SK-N-SH treated with all-trans-retinoic acid at 6 μM for 48 hours (cell line): ENCODE measurements at regions not wholly inside any gene's neighbourhood (a gene's known extent, or its start where the extent isn't known, plus 50 kb on each side); places are given as distances from the start of the nearest gene placed in this dataset.

Source experiments
- ATAC-seq: fragments of 200-7000 bp; cut with Tn5 transposase; 3 replicates; pipeline ENCODE4 v1.9.1; 2020; ENCODE audit warnings: mild to moderate bottlenecking, moderate library complexity
- BACH2 ChIP-seq: fragments of 250-450 bp; sonication (Bioruptor Pico); IDR thresholded peaks from 2 replicates; pipeline ENCODE4 v1.9.0; 2021; ENCODE audit warnings: mild to moderate bottlenecking, borderline replicate concordance
- CREB5 ChIP-seq: fragments of 250-450 bp; sonication (Bioruptor Pico); IDR thresholded peaks from 2 replicates; pipeline ENCODE4 v1.5.1; 2020; ENCODE audit warnings: low read depth, mild to moderate bottlenecking, moderate library complexity
- CSDC2 ChIP-seq: fragments of 250-450 bp; sonication (Bioruptor Pico); IDR thresholded peaks from 2 replicates; pipeline ENCODE4 v1.5.0; 2020; ENCODE audit warnings: mild to moderate bottlenecking, moderate library complexity
- ESRRG ChIP-seq: fragments of 250-450 bp; sonication (Bioruptor Pico); IDR thresholded peaks from 2 replicates; pipeline ENCODE4 v1.6.1; 2021; ENCODE audit warnings: mild to moderate bottlenecking
- OSR1 ChIP-seq: fragments of 250-450 bp; sonication (Bioruptor Pico); IDR thresholded peaks from 2 replicates; pipeline ENCODE4 v1.8.0; 2022; ENCODE audit warnings: moderate library complexity, mild to moderate bottlenecking, inconsistent platforms
- PATZ1 ChIP-seq: fragments of 250-450 bp; sonication (Bioruptor Pico); IDR thresholded peaks from 2 replicates; pipeline ENCODE4 v1.8.0; 2020; ENCODE audit warnings: mild to moderate bottlenecking, moderate library complexity, borderline replicate concordance
- POU6F1 ChIP-seq: fragments of 250-450 bp; sonication (Bioruptor Pico); IDR thresholded peaks from 2 replicates; pipeline ENCODE4 v1.8.0; 2021; ENCODE audit warnings: low read depth, mild to moderate bottlenecking, moderate library complexity, borderline replicate concordance
- PPARA ChIP-seq: fragments of 250-450 bp; sonication (Bioruptor Pico); IDR thresholded peaks from 2 replicates; pipeline ENCODE4 v1.5.0; 2020; ENCODE audit warnings: mild to moderate bottlenecking, borderline replicate concordance
- SNAI2 ChIP-seq: fragments of 250-450 bp; sonication (Bioruptor Pico); IDR thresholded peaks from 2 replicates; pipeline ENCODE4 v1.5.0; 2020; ENCODE audit warnings: mild to moderate bottlenecking, moderate library complexity
- TCF4 ChIP-seq: fragments of 250-450 bp; sonication (Bioruptor Pico); IDR thresholded peaks from 2 replicates; pipeline ENCODE4 v1.8.0; 2021; ENCODE audit warnings: mild to moderate bottlenecking, moderate library complexity, borderline replicate concordance
- TOX ChIP-seq: fragments of 250-450 bp; sonication (Bioruptor Pico); IDR thresholded peaks from 2 replicates; pipeline ENCODE4 v1.8.0; 2021; ENCODE audit warnings: mild to moderate bottlenecking, moderate library complexity, borderline replicate concordance
- TSHZ2 ChIP-seq: fragments of 250-450 bp; sonication (Bioruptor Pico); IDR thresholded peaks from 2 replicates; pipeline ENCODE4 v1.5.0; 2020; ENCODE audit warnings: mild to moderate bottlenecking, moderate library complexity
- ZC3H10 ChIP-seq: fragments of 250-450 bp; sonication (Bioruptor Pico); IDR thresholded peaks from 2 replicates; pipeline ENCODE4 v1.5.1; 2021; ENCODE audit warnings: mild to moderate bottlenecking, moderate library complexity
- ZFP3 ChIP-seq: fragments of 250-450 bp; sonication (Bioruptor Pico); IDR thresholded peaks from 2 replicates; pipeline ENCODE4 v1.5.0; 2020; ENCODE audit warnings: mild to moderate bottlenecking, moderate library complexity
- ZFP30 ChIP-seq: fragments of 450-650 bp; formaldehyde crosslinking; IDR thresholded peaks from 2 replicates; pipeline ENCODE4 v1.5.0; 2022; ENCODE audit warnings: mild to moderate bottlenecking, moderate library complexity
- ZNF565 ChIP-seq: fragments of 450-650 bp; formaldehyde crosslinking; conservative IDR thresholded peaks from 2 replicates; pipeline ENCODE4 v1.5.0; 2020; ENCODE audit warnings: low read depth, mild to moderate bottlenecking, moderate library complexity
- ZNF70 ChIP-seq: fragments of 450-650 bp; formaldehyde crosslinking; IDR thresholded peaks from 2 replicates; pipeline ENCODE4 v1.5.0; 2020; ENCODE audit warnings: mild to moderate bottlenecking, moderate library complexity
- ZNF8 ChIP-seq: fragments of 450-650 bp; formaldehyde crosslinking; IDR thresholded peaks from 2 replicates; pipeline ENCODE4 v1.5.0; 2020; ENCODE audit warnings: mild to moderate bottlenecking, moderate library complexity

GRCh38 chr9:20042128-20042711, 253.4 kb upstream of the SLC24A2 start:
- no peak for ATAC-seq
- TF ChIP-seq TOX (no peak), TSHZ2 (CRISPR knock-in tag) (no peak), ZNF565 (CRISPR knock-in tag) (no peak), CSDC2 (CRISPR knock-in tag) (no peak), SNAI2 (no peak), ZFP3 (CRISPR knock-in tag) (no peak), TCF4 (CRISPR knock-in tag) (no peak)
- TF ChIP-seq, all 23 proteins: peak for 0

GRCh38 chr9:20041697-20042081, 252.9 kb upstream of the SLC24A2 start:
- no peak for ATAC-seq
- TF ChIP-seq PATZ1 (CRISPR knock-in tag) (no peak), ZNF8 (CRISPR knock-in tag) (no peak), POU6F1 (no peak), PPARA (CRISPR knock-in tag) (no peak)

- TF ChIP-seq ESRRG (CRISPR knock-in tag) (no peak), CREB5 (no peak), OSR1 (CRISPR knock-in tag) (no peak), ZNF70 (CRISPR knock-in tag) (no peak), PPARA (CRISPR knock-in tag) (no peak), BACH2 (CRISPR knock-in tag) (no peak), TSHZ2 (CRISPR knock-in tag) (no peak), ZFP30 (CRISPR knock-in tag) (no peak), ZC3H10 (CRISPR knock-in tag) (no peak), CSDC2 (CRISPR knock-in tag) (no peak), TCF4 (CRISPR knock-in tag) (no peak)
- TF ChIP-seq, all 23 proteins: peak for 0
- no peak for ATAC-seq
Measured at GRCh38 chr9:20040991-20041696, 252.3 kb upstream of the SLC24A2 start.
